ENCODE measurements at regions not wholly inside any gene's neighbourhood (a gene's known extent, or its start where the extent isn't known, plus 50 kb on each side); places are given as distances from the start of the nearest gene placed in this dataset.

DNA sequence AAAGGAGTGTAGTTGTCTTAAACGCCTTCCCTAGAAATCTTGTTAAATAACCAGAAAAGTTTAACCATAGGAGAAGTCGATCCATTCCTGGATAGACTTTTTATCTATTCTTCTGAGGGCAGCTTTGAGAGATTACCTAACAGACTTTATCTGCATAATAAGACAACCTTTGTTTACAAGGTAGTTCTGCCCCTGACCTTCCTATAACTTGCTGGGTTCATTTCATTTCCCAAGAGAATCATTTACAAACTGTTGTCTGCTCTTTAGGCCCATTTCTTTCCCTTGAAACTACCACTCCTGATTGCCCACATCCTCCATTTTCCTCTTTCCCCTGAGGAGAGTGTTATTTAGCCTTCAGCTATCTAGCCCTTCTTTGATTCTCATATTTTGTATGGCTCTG lies 65.9 kb upstream of the VPS13A start:
- TF ChIP-seq, protein P1, sequence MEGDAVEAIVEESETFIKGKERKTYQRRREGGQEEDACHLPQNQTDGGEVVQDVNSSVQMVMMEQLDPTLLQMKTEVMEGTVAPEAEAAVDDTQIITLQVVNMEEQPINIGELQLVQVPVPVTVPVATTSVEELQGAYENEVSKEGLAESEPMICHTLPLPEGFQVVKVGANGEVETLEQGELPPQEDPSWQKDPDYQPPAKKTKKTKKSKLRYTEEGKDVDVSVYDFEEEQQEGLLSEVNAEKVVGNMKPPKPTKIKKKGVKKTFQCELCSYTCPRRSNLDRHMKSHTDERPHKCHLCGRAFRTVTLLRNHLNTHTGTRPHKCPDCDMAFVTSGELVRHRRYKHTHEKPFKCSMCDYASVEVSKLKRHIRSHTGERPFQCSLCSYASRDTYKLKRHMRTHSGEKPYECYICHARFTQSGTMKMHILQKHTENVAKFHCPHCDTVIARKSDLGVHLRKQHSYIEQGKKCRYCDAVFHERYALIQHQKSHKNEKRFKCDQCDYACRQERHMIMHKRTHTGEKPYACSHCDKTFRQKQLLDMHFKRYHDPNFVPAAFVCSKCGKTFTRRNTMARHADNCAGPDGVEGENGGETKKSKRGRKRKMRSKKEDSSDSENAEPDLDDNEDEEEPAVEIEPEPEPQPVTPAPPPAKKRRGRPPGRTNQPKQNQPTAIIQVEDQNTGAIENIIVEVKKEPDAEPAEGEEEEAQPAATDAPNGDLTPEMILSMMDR (IDR thresholded peaks at IDR 0.05; ENCODE audit: insufficient read depth, low read depth, low read length, missing control alignments), result no peak

DNA sequence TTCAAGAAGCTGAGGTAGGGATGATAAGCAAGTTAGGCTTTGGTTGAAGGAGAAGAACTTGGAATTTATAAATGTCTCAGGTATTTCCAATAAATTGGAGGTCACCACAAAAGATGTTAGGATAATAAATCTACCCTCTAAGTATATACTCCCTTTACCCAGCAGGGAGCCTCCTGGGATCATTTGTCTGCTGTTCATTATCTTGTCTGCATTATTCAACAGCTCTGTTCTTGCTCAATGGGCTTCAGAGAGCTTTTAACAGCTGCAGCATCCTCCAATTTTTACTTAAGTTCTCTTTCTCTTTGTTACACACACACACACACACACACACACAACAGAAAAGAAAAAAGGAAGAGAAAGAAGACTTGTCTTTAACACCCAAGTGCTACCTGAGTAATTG lies 51.7 kb upstream of the VPS13A start:
- H3K4me3 ChIP-seq (ENCODE audit: low read length), result no peak overlapping the region
- no peak for DNase-seq (ENCODE audit: low read depth)

More for the DNA sequence above, 65.9 kb upstream of the VPS13A start:
- DNase-seq (ENCODE audit: low read depth), result no peak
- H3K4me3 ChIP-seq (ENCODE audit: low read length), result no peak overlapping the region

DNA sequence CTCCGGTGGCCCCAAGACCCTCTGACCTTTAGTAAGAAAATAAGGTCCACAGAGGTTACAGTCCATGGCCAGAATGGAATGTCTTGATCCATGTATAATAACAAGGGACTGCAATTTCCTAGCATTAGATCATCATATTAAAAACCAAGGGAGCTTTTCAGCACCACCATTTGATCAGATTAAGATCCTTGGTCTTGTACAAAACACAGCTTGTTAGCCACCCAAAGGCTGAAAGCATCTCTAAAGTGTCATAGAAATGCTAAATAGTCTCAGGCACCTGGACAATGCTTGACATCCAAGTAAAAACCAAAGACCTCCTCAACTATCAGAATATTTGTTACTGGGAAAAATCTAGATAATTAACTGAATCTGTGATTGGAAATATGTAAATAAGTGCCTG lies 50.3 kb upstream of the VPS13A start:
- TF ChIP-seq, protein P1 (IDR thresholded peaks at IDR 0.05; ENCODE audit: insufficient read depth, low read depth, low read length, missing control alignments), result no peak
- no peak overlapping the region for H3K4me3 ChIP-seq (ENCODE audit: low read length)
- no peak for DNase-seq (ENCODE audit: low read depth)

More for the DNA sequence above, 51.7 kb upstream of the VPS13A start:
- TF ChIP-seq, protein P1 (IDR thresholded peaks at IDR 0.05; ENCODE audit: insufficient read depth, low read depth, low read length, missing control alignments), result no peak

All from epithelial cell of esophagus (primary cell).